ENCODE measurements at regions not wholly inside any gene's neighbourhood (a gene's known extent, or its start where the extent isn't known, plus 50 kb on each side); places are given as distances from the start of the nearest gene placed in this dataset.

DNA sequence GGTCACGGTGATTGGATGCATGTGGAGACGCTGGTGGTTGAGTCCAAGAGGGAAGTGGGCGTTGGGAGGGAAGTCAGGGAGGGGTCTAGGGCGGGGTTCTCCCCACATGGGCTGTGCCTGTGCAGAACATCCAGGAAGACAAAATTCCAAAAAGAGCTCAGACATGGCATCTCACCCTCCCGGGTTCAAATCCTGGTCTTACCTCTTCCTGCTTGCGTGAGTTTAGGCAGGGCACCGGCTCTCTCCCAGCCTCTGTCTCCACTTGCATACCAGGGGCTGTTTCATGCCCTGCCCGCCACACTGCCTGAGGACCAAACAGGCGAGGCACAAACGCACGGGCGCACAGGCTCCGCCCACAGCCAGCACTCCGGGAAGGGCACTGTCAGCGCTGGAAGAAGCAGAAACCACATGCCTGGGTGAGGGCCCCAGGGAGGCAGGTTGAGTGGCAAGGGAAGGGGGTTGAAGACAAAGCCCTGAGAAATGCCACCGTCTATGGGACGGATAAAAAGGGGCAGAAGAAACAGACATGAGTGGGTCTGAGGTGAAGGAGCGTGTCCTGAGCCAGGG is 123.6 kb upstream of the SOX1 start:
- TF ChIP-seq POLR2AphosphoS5 (IDR thresholded peaks at IDR 0.05): no peak
- no peak for TF ChIP-seq POLR2A (IDR thresholded peaks at IDR 0.05)
- no peak for TF ChIP-seq EP300 (IDR thresholded peaks at IDR 0.05)
- TF ChIP-seq, protein P1, sequence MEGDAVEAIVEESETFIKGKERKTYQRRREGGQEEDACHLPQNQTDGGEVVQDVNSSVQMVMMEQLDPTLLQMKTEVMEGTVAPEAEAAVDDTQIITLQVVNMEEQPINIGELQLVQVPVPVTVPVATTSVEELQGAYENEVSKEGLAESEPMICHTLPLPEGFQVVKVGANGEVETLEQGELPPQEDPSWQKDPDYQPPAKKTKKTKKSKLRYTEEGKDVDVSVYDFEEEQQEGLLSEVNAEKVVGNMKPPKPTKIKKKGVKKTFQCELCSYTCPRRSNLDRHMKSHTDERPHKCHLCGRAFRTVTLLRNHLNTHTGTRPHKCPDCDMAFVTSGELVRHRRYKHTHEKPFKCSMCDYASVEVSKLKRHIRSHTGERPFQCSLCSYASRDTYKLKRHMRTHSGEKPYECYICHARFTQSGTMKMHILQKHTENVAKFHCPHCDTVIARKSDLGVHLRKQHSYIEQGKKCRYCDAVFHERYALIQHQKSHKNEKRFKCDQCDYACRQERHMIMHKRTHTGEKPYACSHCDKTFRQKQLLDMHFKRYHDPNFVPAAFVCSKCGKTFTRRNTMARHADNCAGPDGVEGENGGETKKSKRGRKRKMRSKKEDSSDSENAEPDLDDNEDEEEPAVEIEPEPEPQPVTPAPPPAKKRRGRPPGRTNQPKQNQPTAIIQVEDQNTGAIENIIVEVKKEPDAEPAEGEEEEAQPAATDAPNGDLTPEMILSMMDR (IDR thresholded peaks at IDR 0.05): no peak
- Histone ChIP-seq H3K36me3 (no peaks in the 10 kb centered on the region), H3K4me3 (no peak overlapping the region), H3K27me3 (no peaks in the 10 kb centered on the region), H3K27ac (no peak overlapping the region), H3K9me3 (no peaks in the 10 kb centered on the region), H3K4me1 (no peaks in the 10 kb centered on the region)
- WGBS, 2 donors: 71 to 84% methylated on average over 13 to 18 of the region's 18 CpGs
- DNase-seq: no peak
- ATAC-seq (ENCODE audit: low FRiP score in 2 of 2): no peak

DNA sequence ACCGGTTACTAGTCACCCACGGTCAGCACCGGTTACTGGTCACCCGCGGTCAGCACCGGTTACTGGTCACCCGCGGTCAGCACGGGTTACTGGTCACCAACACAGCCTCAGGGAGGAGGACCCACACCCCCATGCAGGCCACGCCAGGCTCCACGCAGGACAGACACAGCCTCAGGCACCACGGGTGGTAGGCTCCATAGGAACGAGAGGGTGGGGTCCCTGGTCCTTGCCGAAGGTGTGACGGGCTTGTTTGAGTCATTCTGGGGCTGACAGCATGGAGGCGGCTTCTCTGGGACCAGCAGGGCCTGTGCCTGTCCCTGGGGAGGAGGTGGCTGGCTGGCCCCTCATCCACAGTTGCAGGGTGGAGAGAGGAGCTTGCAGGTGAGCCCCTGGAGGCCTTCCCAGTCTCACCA is 122.8 kb upstream of the SOX1 start:
- no peak for ATAC-seq (ENCODE audit: low FRiP score in 2 of 2)
- TF ChIP-seq, protein P1 (IDR thresholded peaks at IDR 0.05): no peak
- TF ChIP-seq POLR2AphosphoS5 (IDR thresholded peaks at IDR 0.05) (no peak), POLR2A (IDR thresholded peaks at IDR 0.05) (no peak), EP300 (IDR thresholded peaks at IDR 0.05) (no peak)
- Histone ChIP-seq H3K27me3 (no peaks in the 10 kb centered on the region), H3K4me1 (no peaks in the 10 kb centered on the region), H3K9me3 (no peaks in the 10 kb centered on the region), H3K36me3 (no peaks in the 10 kb centered on the region), H3K4me3 (no peak overlapping the region), H3K27ac (no peak overlapping the region)
- WGBS, 2 donors: 75 to 84% methylated on average over 11 to 15 of the region's 16 CpGs
- no peak for DNase-seq

DNA sequence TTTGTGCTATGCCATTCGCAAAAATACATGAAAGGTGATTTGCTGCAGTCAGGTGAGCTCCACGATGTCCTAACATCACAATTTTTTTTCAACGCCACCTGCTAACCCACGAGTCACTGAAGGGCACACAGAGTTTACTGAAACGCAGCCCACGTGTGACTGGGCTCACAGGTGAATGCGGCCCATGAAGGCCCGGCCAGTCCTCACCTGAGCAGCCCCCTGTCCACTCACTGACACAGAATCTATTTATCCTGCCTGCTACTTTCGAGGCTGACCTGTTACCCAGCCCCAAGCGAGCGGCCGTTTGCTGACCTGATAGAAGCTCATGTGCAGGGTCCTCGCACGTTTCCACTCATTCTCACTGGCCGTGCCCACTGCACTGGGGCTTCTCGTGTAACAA is 121.9 kb upstream of the SOX1 start:
- no peaks in the 10 kb centered on the region for H3K27me3 ChIP-seq
- no peaks in the 10 kb centered on the region for H3K36me3 ChIP-seq
- TF ChIP-seq EP300 (IDR thresholded peaks at IDR 0.05): no peak
- TF ChIP-seq, protein P1 (IDR thresholded peaks at IDR 0.05): no peak
- no peak for TF ChIP-seq POLR2A (IDR thresholded peaks at IDR 0.05)
- no peak for TF ChIP-seq POLR2AphosphoS5 (IDR thresholded peaks at IDR 0.05)
- H3K4me1 ChIP-seq: no peaks in the 10 kb centered on the region
- DNase-seq (no peak), ATAC-seq (ENCODE audit: low FRiP score in 2 of 2) (no peak)
- peaks cover 0 to 5% (median 2%) of the 10 kb centered on the region in 4 donors for H3K9me3 ChIP-seq
- 77 to 84% methylated on average over 16 of the region's 16 CpGs for WGBS, 2 donors
- no peak overlapping the region for H3K4me3 ChIP-seq
- H3K27ac ChIP-seq: no peak overlapping the region

- Histone ChIP-seq H3K27me3 (no peaks in the 10 kb centered on the region), H3K9me3 (peaks cover 0 to 16% (median 6%) of the 10 kb centered on the region in 4 donors), H3K27ac (no peak overlapping the region), H3K36me3 (no peaks in the 10 kb centered on the region), H3K4me3 (no peak overlapping the region), H3K4me1 (no peaks in the 10 kb centered on the region)
- WGBS, 2 donors: 73 to 78% methylated on average over 10 of the region's 10 CpGs
- TF ChIP-seq, protein P1 (IDR thresholded peaks at IDR 0.05): no peak
- TF ChIP-seq POLR2AphosphoS5 (IDR thresholded peaks at IDR 0.05) (no peak), EP300 (IDR thresholded peaks at IDR 0.05) (no peak), POLR2A (IDR thresholded peaks at IDR 0.05) (no peak)
- ATAC-seq (ENCODE audit: low FRiP score in 2 of 2): no peak
- DNase-seq: no peak
These were observed 120.7 kb upstream of the SOX1 start for GRCh38 chr13:111946214-111946613.
